GM12878 (cell line): ENCODE measurements at regions not wholly inside any gene's neighbourhood (a gene's known extent, or its start where the extent isn't known, plus 50 kb on each side); places are given as distances from the start of the nearest gene placed in this dataset.

Experiments
- EZH2 ChIP-seq: IDR thresholded peaks from 2 replicates; pipeline ENCODE4 v1.6.1; 2012; ENCODE audit warnings: low read depth, mild to moderate bottlenecking, control low read depth, inconsistent platforms, low read length, borderline replicate concordance; ENCODE audit not compliant: control insufficient read depth
- JUNB ChIP-seq: IDR thresholded peaks from 2 replicates; pipeline ENCODE4 v1.6.1; 2016; ENCODE audit warnings: antibody characterized with exemption, mild to moderate bottlenecking
- JUND ChIP-seq: IDR thresholded peaks from 2 replicates; pipeline ENCODE4 v1.6.1; 2012; ENCODE audit warnings: low read depth, mild to moderate bottlenecking, low read length, improper control_type of control experiment, moderate library complexity
- SPI1 ChIP-seq: IDR thresholded peaks from 2 replicates; pipeline ENCODE4 v1.6.1; 2011; ENCODE audit warnings: low read depth, mild to moderate bottlenecking, low read length, moderate library complexity, borderline replicate concordance; ENCODE audit not compliant: insufficient read depth
- ZNF207 ChIP-seq: fragments of 450-650 bp; IDR thresholded peaks from 2 replicates; pipeline ENCODE4 v1.6.1; 2014; ENCODE audit warnings: antibody characterized with exemption, mild to moderate bottlenecking, borderline replicate concordance
- TF ChIP-seq, protein P1 (sequence below), 3 experiments: IDR thresholded peaks in 2 of 3; conservative IDR thresholded peaks in 1 of 3; 2 replicates each; pipeline ENCODE4 v1.5.1; 2011; ENCODE audit warnings: low read depth in 3 of 3, low read length in 3 of 3, mild to moderate bottlenecking in 3 of 3, control low read depth in 2 of 3, moderate library complexity in 2 of 3, inconsistent platforms in 1 of 3, mixed read lengths in 1 of 3; ENCODE audit not compliant: control insufficient read depth in 2 of 3, insufficient read depth in 1 of 3; ENCODE audit errors: extremely low read depth in 1 of 3
- TF ChIP-seq, protein P2 (sequence below): IDR thresholded peaks from 2 replicates; pipeline ENCODE4 v1.6.1; 2011; ENCODE audit warnings: borderline replicate concordance, low read depth, mild to moderate bottlenecking, moderate library complexity, mixed read lengths, low read length; ENCODE audit not compliant: insufficient read depth; ENCODE audit errors: extremely low read length

DNA sequence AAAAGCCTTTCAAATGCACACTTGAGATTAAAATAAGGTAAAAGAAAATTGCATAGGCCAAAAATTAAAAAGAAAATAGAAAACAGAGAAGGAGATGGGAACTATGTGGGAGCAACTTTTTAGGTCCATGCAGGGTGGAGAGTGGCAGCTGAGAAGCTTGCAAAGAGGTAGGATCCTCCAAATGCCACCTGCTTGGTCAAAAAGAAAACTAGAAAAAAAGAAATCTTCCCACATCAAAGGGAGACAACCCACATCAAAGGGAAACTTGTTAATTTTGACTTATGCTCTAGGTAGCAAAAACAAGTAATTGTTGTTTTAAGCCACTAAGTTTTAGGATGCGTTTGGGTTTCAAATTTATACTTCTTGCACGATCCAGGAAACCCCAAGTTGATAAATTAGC is 342.9 kb downstream of the IL20RB start:
- no peak for TF ChIP-seq ZNF207
- TF ChIP-seq JUNB, result peak; percentile 91
- no peak for TF ChIP-seq JUND
- no peak for TF ChIP-seq EZH2
- TF ChIP-seq, protein P1, sequence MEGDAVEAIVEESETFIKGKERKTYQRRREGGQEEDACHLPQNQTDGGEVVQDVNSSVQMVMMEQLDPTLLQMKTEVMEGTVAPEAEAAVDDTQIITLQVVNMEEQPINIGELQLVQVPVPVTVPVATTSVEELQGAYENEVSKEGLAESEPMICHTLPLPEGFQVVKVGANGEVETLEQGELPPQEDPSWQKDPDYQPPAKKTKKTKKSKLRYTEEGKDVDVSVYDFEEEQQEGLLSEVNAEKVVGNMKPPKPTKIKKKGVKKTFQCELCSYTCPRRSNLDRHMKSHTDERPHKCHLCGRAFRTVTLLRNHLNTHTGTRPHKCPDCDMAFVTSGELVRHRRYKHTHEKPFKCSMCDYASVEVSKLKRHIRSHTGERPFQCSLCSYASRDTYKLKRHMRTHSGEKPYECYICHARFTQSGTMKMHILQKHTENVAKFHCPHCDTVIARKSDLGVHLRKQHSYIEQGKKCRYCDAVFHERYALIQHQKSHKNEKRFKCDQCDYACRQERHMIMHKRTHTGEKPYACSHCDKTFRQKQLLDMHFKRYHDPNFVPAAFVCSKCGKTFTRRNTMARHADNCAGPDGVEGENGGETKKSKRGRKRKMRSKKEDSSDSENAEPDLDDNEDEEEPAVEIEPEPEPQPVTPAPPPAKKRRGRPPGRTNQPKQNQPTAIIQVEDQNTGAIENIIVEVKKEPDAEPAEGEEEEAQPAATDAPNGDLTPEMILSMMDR (IDR thresholded peaks at IDR 0.05 in 2 of 3, conservative IDR thresholded peaks at IDR 0.05 in 1 of 3; ENCODE audit: control insufficient read depth in 2 of 3, extremely low read depth in 1 of 3, insufficient read depth in 1 of 3, low read depth in 3 of 3, low read length in 3 of 3), result no peak
- TF ChIP-seq SPI1, result no peak
- TF ChIP-seq, protein P2, sequence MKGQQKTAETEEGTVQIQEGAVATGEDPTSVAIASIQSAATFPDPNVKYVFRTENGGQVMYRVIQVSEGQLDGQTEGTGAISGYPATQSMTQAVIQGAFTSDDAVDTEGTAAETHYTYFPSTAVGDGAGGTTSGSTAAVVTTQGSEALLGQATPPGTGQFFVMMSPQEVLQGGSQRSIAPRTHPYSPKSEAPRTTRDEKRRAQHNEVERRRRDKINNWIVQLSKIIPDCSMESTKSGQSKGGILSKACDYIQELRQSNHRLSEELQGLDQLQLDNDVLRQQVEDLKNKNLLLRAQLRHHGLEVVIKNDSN, result no peak
